Smooth muscle cell (in vitro differentiated cells): ENCODE measurements at regions not wholly inside any gene's neighbourhood (a gene's known extent, or its start where the extent isn't known, plus 50 kb on each side); places are given as distances from the start of the nearest gene placed in this dataset.

Experiments used
- DNase-seq: peaks from one replicate; lab custom pipeline; 2025; ENCODE audit not compliant: unreplicated experiment; lab: John Stamatoyannopoulos, UW
- H2AFZ ChIP-seq: fragments of 200-600 bp; sonication (generic); 2 replicates; pipeline ENCODE4 v1.6.0; 2016; ENCODE audit warnings: antibody characterized with exemption, low read depth, mild to moderate bottlenecking
- H3F3A ChIP-seq: fragments of 200-600 bp; sonication (generic); 2 replicates; pipeline ENCODE4 v1.6.0; 2017; ENCODE audit warnings: antibody characterized with exemption, low read depth
- H3K27ac ChIP-seq: fragments of 200-600 bp; sonication (generic); 2 replicates; pipeline ENCODE4 v1.5.1; 2016; ENCODE audit warnings: low read depth, mild to moderate bottlenecking
- H3K27me3 ChIP-seq: fragments of 200-600 bp; sonication (generic); 2 replicates; pipeline ENCODE4 v1.6.1; 2016; ENCODE audit warnings: low read depth, mild to moderate bottlenecking
- H3K36me3 ChIP-seq: fragments of 200-600 bp; sonication (generic); 2 replicates; pipeline ENCODE4 v1.5.1; 2016; ENCODE audit warnings: low read depth
- H3K4me1 ChIP-seq: fragments of 200-600 bp; sonication (generic); 2 replicates; pipeline ENCODE4 v1.5.1; 2016; ENCODE audit warnings: low read depth
- H3K4me2 ChIP-seq: fragments of 200-600 bp; sonication (generic); 2 replicates; pipeline ENCODE4 v1.6.0; 2016; ENCODE audit warnings: mild to moderate bottlenecking
- H3K4me3 ChIP-seq: fragments of 200-600 bp; sonication (generic); 2 replicates; pipeline ENCODE4 v1.5.1; 2016; ENCODE audit warnings: mild to moderate bottlenecking
- H3K79me2 ChIP-seq: fragments of 200-600 bp; sonication (generic); 2 replicates; pipeline ENCODE4 v1.6.0; 2016; ENCODE audit warnings: low read depth, mild to moderate bottlenecking
- H3K9ac ChIP-seq: fragments of 200-600 bp; sonication (generic); 2 replicates; pipeline ENCODE4 v1.6.0; 2016; ENCODE audit warnings: low read depth
- H3K9me3 ChIP-seq: fragments of 200-600 bp; sonication (generic); replicated peaks from 2 replicates; pipeline ENCODE4 v1.5.1; 2016; ENCODE audit warnings: low read depth
- H4K20me1 ChIP-seq: fragments of 200-600 bp; sonication (generic); 2 replicates; pipeline ENCODE4 v1.6.0; 2016; ENCODE audit warnings: low read depth
- CTCF ChIP-seq: fragments of 200-600 bp; sonication (generic); IDR thresholded peaks from 2 replicates; pipeline ENCODE4 v1.5.1; 2017; ENCODE audit warnings: borderline replicate concordance, mild to moderate bottlenecking, antibody characterized with exemption; ENCODE audit not compliant: insufficient read depth, poor library complexity, severe bottlenecking
- WGBS: methylation state at CpG from one replicate; pipeline ENCODE4 v1.1.7; 2016; ENCODE audit warnings: low lambda C conversion rate; 5-methylcytosine and 5-hydroxymethylcytosine counted together

- Histone ChIP-seq H3K27me3 (no peaks in the 10 kb centered on the region), H3K4me2 (no peak overlapping the region), H3K36me3 (no peaks in the 10 kb centered on the region), H3F3A (no peaks in the 10 kb centered on the region), H3K9me3 (no peaks in the 10 kb centered on the region), H2AFZ (no peak overlapping the region), H3K4me3 (no peak overlapping the region), H4K20me1 (no peaks in the 10 kb centered on the region), H3K4me1 (no peaks in the 10 kb centered on the region), H3K9ac (no peak overlapping the region), H3K27ac (no peak overlapping the region), H3K79me2 (no peaks in the 10 kb centered on the region)
- TF ChIP-seq CTCF = no peak
- 89% methylated on average over 2 of the region's 2 CpGs for WGBS
- DNase-seq = no peak
Observed at GRCh38 chr1:217261636-217262035, 369.3 kb downstream of the GPATCH2 start.

GRCh38 chr1:217260676-217261075 is 370.2 kb downstream of the GPATCH2 start:
- no peaks in the 10 kb centered on the region for H3K36me3 ChIP-seq
- H3K9ac ChIP-seq = no peak overlapping the region
- H3F3A ChIP-seq = no peaks in the 10 kb centered on the region
- WGBS = 94% methylated on average over 1 of the region's 1 CpG
- no peak overlapping the region for H3K27ac ChIP-seq
- no peaks in the 10 kb centered on the region for H3K4me1 ChIP-seq
- TF ChIP-seq CTCF = no peak
- H2AFZ ChIP-seq = no peak overlapping the region
- no peaks in the 10 kb centered on the region for H3K27me3 ChIP-seq
- H3K4me3 ChIP-seq = no peak overlapping the region
- H3K9me3 ChIP-seq = no peaks in the 10 kb centered on the region
- no peak overlapping the region for H3K4me2 ChIP-seq
- DNase-seq = no peak
- H3K79me2 ChIP-seq = no peaks in the 10 kb centered on the region
- no peaks in the 10 kb centered on the region for H4K20me1 ChIP-seq

GRCh38 chr1:217253985-217254384 is 376.9 kb downstream of the GPATCH2 start:
- H3K36me3 ChIP-seq = no peaks in the 10 kb centered on the region
- no peaks in the 10 kb centered on the region for H3K4me1 ChIP-seq
- DNase-seq = no peak
- H3K27me3 ChIP-seq = no peaks in the 10 kb centered on the region
- H3K27ac ChIP-seq = no peak overlapping the region
- H3K4me2 ChIP-seq = no peak overlapping the region
- no peak overlapping the region for H3K9ac ChIP-seq
- no peaks in the 10 kb centered on the region for H4K20me1 ChIP-seq
- no peak for TF ChIP-seq CTCF
- no peak overlapping the region for H2AFZ ChIP-seq
- no peak overlapping the region for H3K4me3 ChIP-seq
- no peaks in the 10 kb centered on the region for H3F3A ChIP-seq
- H3K79me2 ChIP-seq = no peaks in the 10 kb centered on the region
- H3K9me3 ChIP-seq = no peaks in the 10 kb centered on the region

GRCh38 chr1:217253351-217253750 is 377.5 kb downstream of the GPATCH2 start:
- Histone ChIP-seq H3F3A (no peaks in the 10 kb centered on the region), H3K9me3 (no peaks in the 10 kb centered on the region), H3K27me3 (no peaks in the 10 kb centered on the region), H2AFZ (no peak overlapping the region), H3K36me3 (no peaks in the 10 kb centered on the region), H3K9ac (no peak overlapping the region), H3K27ac (no peak overlapping the region), H4K20me1 (no peaks in the 10 kb centered on the region), H3K4me1 (no peaks in the 10 kb centered on the region), H3K79me2 (no peaks in the 10 kb centered on the region), H3K4me2 (no peak overlapping the region), H3K4me3 (no peak overlapping the region)
- no peak for DNase-seq
- WGBS = 85% methylated on average over 2 of the region's 2 CpGs
- TF ChIP-seq CTCF = no peak
